ENCODE measurements at regions not wholly inside any gene's neighbourhood (a gene's known extent, or its start where the extent isn't known, plus 50 kb on each side); places are given as distances from the start of the nearest gene placed in this dataset.

DNA sequence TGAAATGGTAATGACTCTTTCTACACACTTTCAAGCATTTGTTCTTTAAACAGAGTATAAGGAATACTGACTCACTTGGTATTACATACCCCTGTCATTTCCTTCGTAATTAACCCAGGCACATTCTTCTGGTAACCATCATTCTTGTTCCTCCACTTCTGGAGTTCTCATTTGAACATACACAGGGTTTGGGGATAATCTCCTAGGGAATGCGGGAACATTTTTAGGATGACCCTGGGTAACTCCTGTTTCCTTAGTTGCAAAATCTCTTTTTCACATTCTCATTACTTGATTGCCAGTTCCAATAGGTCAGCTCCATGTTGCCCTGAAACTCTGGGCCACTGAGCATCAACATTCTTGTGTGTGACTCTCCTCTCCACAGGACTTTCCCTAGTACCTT lies 51.5 kb upstream of the E2F3 start:
- TF ChIP-seq, protein P1, sequence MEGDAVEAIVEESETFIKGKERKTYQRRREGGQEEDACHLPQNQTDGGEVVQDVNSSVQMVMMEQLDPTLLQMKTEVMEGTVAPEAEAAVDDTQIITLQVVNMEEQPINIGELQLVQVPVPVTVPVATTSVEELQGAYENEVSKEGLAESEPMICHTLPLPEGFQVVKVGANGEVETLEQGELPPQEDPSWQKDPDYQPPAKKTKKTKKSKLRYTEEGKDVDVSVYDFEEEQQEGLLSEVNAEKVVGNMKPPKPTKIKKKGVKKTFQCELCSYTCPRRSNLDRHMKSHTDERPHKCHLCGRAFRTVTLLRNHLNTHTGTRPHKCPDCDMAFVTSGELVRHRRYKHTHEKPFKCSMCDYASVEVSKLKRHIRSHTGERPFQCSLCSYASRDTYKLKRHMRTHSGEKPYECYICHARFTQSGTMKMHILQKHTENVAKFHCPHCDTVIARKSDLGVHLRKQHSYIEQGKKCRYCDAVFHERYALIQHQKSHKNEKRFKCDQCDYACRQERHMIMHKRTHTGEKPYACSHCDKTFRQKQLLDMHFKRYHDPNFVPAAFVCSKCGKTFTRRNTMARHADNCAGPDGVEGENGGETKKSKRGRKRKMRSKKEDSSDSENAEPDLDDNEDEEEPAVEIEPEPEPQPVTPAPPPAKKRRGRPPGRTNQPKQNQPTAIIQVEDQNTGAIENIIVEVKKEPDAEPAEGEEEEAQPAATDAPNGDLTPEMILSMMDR (IDR thresholded peaks at IDR 0.05): no peak
- TF ChIP-seq, protein P2, sequence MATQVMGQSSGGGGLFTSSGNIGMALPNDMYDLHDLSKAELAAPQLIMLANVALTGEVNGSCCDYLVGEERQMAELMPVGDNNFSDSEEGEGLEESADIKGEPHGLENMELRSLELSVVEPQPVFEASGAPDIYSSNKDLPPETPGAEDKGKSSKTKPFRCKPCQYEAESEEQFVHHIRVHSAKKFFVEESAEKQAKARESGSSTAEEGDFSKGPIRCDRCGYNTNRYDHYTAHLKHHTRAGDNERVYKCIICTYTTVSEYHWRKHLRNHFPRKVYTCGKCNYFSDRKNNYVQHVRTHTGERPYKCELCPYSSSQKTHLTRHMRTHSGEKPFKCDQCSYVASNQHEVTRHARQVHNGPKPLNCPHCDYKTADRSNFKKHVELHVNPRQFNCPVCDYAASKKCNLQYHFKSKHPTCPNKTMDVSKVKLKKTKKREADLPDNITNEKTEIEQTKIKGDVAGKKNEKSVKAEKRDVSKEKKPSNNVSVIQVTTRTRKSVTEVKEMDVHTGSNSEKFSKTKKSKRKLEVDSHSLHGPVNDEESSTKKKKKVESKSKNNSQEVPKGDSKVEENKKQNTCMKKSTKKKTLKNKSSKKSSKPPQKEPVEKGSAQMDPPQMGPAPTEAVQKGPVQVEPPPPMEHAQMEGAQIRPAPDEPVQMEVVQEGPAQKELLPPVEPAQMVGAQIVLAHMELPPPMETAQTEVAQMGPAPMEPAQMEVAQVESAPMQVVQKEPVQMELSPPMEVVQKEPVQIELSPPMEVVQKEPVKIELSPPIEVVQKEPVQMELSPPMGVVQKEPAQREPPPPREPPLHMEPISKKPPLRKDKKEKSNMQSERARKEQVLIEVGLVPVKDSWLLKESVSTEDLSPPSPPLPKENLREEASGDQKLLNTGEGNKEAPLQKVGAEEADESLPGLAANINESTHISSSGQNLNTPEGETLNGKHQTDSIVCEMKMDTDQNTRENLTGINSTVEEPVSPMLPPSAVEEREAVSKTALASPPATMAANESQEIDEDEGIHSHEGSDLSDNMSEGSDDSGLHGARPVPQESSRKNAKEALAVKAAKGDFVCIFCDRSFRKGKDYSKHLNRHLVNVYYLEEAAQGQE (IDR thresholded peaks at IDR 0.05; ENCODE audit: low read depth, low read length): no peak
- TF ChIP-seq MXI1 (IDR thresholded peaks at IDR 0.05; ENCODE audit: low read depth, low read length): no peak
- no peak for TF ChIP-seq TEAD4 (IDR thresholded peaks at IDR 0.05; ENCODE audit: borderline replicate concordance, insufficient read depth)

All from SK-N-SH (cell line).